ENCODE measurements at regions not wholly inside any gene's neighbourhood (a gene's known extent, or its start where the extent isn't known, plus 50 kb on each side); places are given as distances from the start of the nearest gene placed in this dataset.

- Histone ChIP-seq H3K4me3 (ENCODE audit: insufficient read depth in 1 of 2, low read depth in 1 of 2, low read length in 2 of 2) (no peak overlapping the region), H2AFZ (ENCODE audit: low read depth, low read length) (no peak overlapping the region), H3K36me3 (ENCODE audit: control insufficient read depth in 1 of 2, insufficient read depth in 2 of 2, low read depth in 1 of 2, low read length in 2 of 2) (no peaks in the 10 kb centered on the region), H3K79me1 (replicated peaks; ENCODE audit: low read length, poor library complexity, severe bottlenecking) (no peaks in the 10 kb centered on the region), H3K9ac (ENCODE audit: low read length) (no peak overlapping the region), H2AK5ac (ENCODE audit: low read length, severe bottlenecking) (no peak overlapping the region), H3K9me3 (ENCODE audit: control insufficient read depth, low read length) (no peaks in the 10 kb centered on the region), H3K14ac (ENCODE audit: low read length in 2 of 2) (no peak overlapping the region), H3K23ac (ENCODE audit: low read length in 2 of 2) (no peak overlapping the region), H4K8ac (ENCODE audit: low read length) (no peak overlapping the region), H2BK15ac (ENCODE audit: low read depth, poor library complexity, severe bottlenecking) (no peak overlapping the region), H2BK12ac (ENCODE audit: low read length in 2 of 2) (no peak overlapping the region), H3K27me3 (ENCODE audit: control insufficient read depth in 1 of 2, insufficient read depth in 1 of 2, low read length in 2 of 2) (no peaks in the 10 kb centered on the region), H3K4ac (ENCODE audit: low read depth in 1 of 2, low read length in 2 of 2) (no peak overlapping the region), H3K4me1 (ENCODE audit: control insufficient read depth, insufficient read depth, low read depth, low read length) (no peaks in the 10 kb centered on the region), H3K18ac (ENCODE audit: low read depth in 1 of 2, low read length in 2 of 2) (no peak overlapping the region), H3K4me2 (ENCODE audit: low read length, poor library complexity, severe bottlenecking) (no peak overlapping the region), H4K91ac (ENCODE audit: low read length) (no peak overlapping the region), H2BK5ac (ENCODE audit: low read depth, low read length, poor library complexity, severe bottlenecking) (no peak overlapping the region), H2BK120ac (ENCODE audit: low read depth, low read length) (no peak overlapping the region), H3K27ac (ENCODE audit: low read length, poor library complexity, severe bottlenecking) (no peak overlapping the region)
- DNase-seq: no peak
- WGBS: no CpG with 5 or more reads among the region's 1 CpG
These were observed 71.0 kb downstream of the SEM1 start for GRCh38 chr7:96638669-96639068.

DNA sequence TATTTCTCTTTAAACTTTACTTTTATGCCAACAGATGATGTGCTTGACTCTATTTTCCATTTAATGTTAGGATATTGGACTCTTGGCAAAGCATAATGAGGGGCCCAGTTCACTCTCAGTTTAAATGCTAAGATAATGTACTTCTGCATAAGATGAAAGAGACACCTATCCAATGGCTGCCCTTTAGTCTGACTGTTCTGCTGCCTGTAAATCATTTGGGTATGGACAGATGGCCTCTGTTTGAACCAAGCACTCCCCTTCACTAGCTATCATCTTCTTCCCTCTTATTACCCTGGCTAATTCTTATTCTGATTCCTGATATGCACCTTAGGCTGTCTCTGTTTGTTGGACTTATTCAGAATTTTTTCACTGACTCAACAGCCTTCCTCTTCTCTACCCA lies 72.1 kb downstream of the SEM1 start:
- no peak overlapping the region for H2BK15ac ChIP-seq (ENCODE audit: low read depth, poor library complexity, severe bottlenecking)
- H2BK5ac ChIP-seq (ENCODE audit: low read depth, low read length, poor library complexity, severe bottlenecking): no peak overlapping the region
- no peak overlapping the region for H2BK120ac ChIP-seq (ENCODE audit: low read depth, low read length)
- no peak overlapping the region for H3K18ac ChIP-seq (ENCODE audit: low read depth in 1 of 2, low read length in 2 of 2)
- H3K9me3 ChIP-seq (ENCODE audit: control insufficient read depth, low read length): no peaks in the 10 kb centered on the region
- no peak overlapping the region for H4K8ac ChIP-seq (ENCODE audit: low read length)
- no peaks in the 10 kb centered on the region for H3K36me3 ChIP-seq (ENCODE audit: control insufficient read depth in 1 of 2, insufficient read depth in 2 of 2, low read depth in 1 of 2, low read length in 2 of 2)
- no peak overlapping the region for H3K4ac ChIP-seq (ENCODE audit: low read depth in 1 of 2, low read length in 2 of 2)
- no peak overlapping the region for H2AK5ac ChIP-seq (ENCODE audit: low read length, severe bottlenecking)
- no peak overlapping the region for H3K23ac ChIP-seq (ENCODE audit: low read length in 2 of 2)
- H2BK12ac ChIP-seq (ENCODE audit: low read length in 2 of 2): no peak overlapping the region
- no peak overlapping the region for H3K9ac ChIP-seq (ENCODE audit: low read length)
- H3K27ac ChIP-seq (ENCODE audit: low read length, poor library complexity, severe bottlenecking): no peak overlapping the region
- H2AFZ ChIP-seq (ENCODE audit: low read depth, low read length): no peak overlapping the region
- H3K27me3 ChIP-seq (ENCODE audit: control insufficient read depth in 1 of 2, insufficient read depth in 1 of 2, low read length in 2 of 2): no peaks in the 10 kb centered on the region
- no peaks in the 10 kb centered on the region for H3K4me1 ChIP-seq (ENCODE audit: control insufficient read depth, insufficient read depth, low read depth, low read length)
- H3K4me3 ChIP-seq (ENCODE audit: insufficient read depth in 1 of 2, low read depth in 1 of 2, low read length in 2 of 2): no peak overlapping the region
- no peak overlapping the region for H3K4me2 ChIP-seq (ENCODE audit: low read length, poor library complexity, severe bottlenecking)
- no peak for DNase-seq
- no peak overlapping the region for H4K91ac ChIP-seq (ENCODE audit: low read length)
- H3K14ac ChIP-seq (ENCODE audit: low read length in 2 of 2): no peak overlapping the region
- no peaks in the 10 kb centered on the region for H3K79me1 ChIP-seq (replicated peaks; ENCODE audit: low read length, poor library complexity, severe bottlenecking)

DNA sequence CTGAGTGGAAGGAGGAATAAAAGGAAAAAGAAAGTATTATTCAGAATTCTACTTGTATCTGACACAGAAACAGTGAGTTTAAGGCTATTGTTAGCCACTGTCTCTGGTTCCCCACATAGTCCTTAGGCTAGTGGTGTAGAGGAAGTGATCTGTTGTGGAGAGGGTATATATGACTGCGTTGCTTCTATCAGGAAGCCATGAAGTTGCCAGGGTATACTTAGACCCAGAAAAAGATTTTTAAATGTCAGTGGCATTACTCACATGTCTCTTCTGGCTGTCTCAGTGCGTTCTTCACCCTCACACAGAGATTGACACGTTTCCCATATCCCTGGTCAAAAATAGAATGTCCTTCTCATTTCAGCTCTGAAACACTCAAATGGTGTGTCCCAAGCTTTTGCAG lies 72.7 kb downstream of the SEM1 start:
- H3K27ac ChIP-seq (ENCODE audit: low read length, poor library complexity, severe bottlenecking): no peak overlapping the region
- no peaks in the 10 kb centered on the region for H3K4me1 ChIP-seq (ENCODE audit: control insufficient read depth, insufficient read depth, low read depth, low read length)
- no peaks in the 10 kb centered on the region for H3K27me3 ChIP-seq (ENCODE audit: control insufficient read depth in 1 of 2, insufficient read depth in 1 of 2, low read length in 2 of 2)
- H3K4ac ChIP-seq (ENCODE audit: low read depth in 1 of 2, low read length in 2 of 2): no peak overlapping the region
- no peak overlapping the region for H3K18ac ChIP-seq (ENCODE audit: low read depth in 1 of 2, low read length in 2 of 2)
- no peak overlapping the region for H2AFZ ChIP-seq (ENCODE audit: low read depth, low read length)
- no peak for DNase-seq
- no peak overlapping the region for H4K8ac ChIP-seq (ENCODE audit: low read length)
- H2BK12ac ChIP-seq (ENCODE audit: low read length in 2 of 2): no peak overlapping the region
- no peak overlapping the region for H3K23ac ChIP-seq (ENCODE audit: low read length in 2 of 2)
- 60% methylated on average over 3 of the region's 3 CpGs for WGBS
- H3K9me3 ChIP-seq (ENCODE audit: control insufficient read depth, low read length): no peaks in the 10 kb centered on the region
- no peak overlapping the region for H2AK5ac ChIP-seq (ENCODE audit: low read length, severe bottlenecking)
- H2BK5ac ChIP-seq (ENCODE audit: low read depth, low read length, poor library complexity, severe bottlenecking): no peak overlapping the region
- no peak overlapping the region for H2BK15ac ChIP-seq (ENCODE audit: low read depth, poor library complexity, severe bottlenecking)
- H3K4me3 ChIP-seq (ENCODE audit: insufficient read depth in 1 of 2, low read depth in 1 of 2, low read length in 2 of 2): no peak overlapping the region
- H3K36me3 ChIP-seq (ENCODE audit: control insufficient read depth in 1 of 2, insufficient read depth in 2 of 2, low read depth in 1 of 2, low read length in 2 of 2): no peaks in the 10 kb centered on the region
- no peak overlapping the region for H3K9ac ChIP-seq (ENCODE audit: low read length)
- no peak overlapping the region for H3K14ac ChIP-seq (ENCODE audit: low read length in 2 of 2)
- no peaks in the 10 kb centered on the region for H3K79me1 ChIP-seq (replicated peaks; ENCODE audit: low read length, poor library complexity, severe bottlenecking)
- no peak overlapping the region for H3K4me2 ChIP-seq (ENCODE audit: low read length, poor library complexity, severe bottlenecking)
- H4K91ac ChIP-seq (ENCODE audit: low read length): no peak overlapping the region
- no peak overlapping the region for H2BK120ac ChIP-seq (ENCODE audit: low read depth, low read length)

GRCh38 chr7:96636342-96636860 lies 73.2 kb downstream of the SEM1 start:
- H3K79me1 ChIP-seq (replicated peaks; ENCODE audit: low read length, poor library complexity, severe bottlenecking): no peaks in the 10 kb centered on the region
- H3K4me2 ChIP-seq (ENCODE audit: low read length, poor library complexity, severe bottlenecking): no peak overlapping the region
- H3K14ac ChIP-seq (ENCODE audit: low read length in 2 of 2): no peak overlapping the region
- H3K36me3 ChIP-seq (ENCODE audit: control insufficient read depth in 1 of 2, insufficient read depth in 2 of 2, low read depth in 1 of 2, low read length in 2 of 2): no peaks in the 10 kb centered on the region
- no peak overlapping the region for H3K23ac ChIP-seq (ENCODE audit: low read length in 2 of 2)
- H3K4ac ChIP-seq (ENCODE audit: low read depth in 1 of 2, low read length in 2 of 2): no peak overlapping the region
- no peak overlapping the region for H4K91ac ChIP-seq (ENCODE audit: low read length)
- H3K27me3 ChIP-seq (ENCODE audit: control insufficient read depth in 1 of 2, insufficient read depth in 1 of 2, low read length in 2 of 2): no peaks in the 10 kb centered on the region
- H2BK15ac ChIP-seq (ENCODE audit: low read depth, poor library complexity, severe bottlenecking): no peak overlapping the region
- H2AK5ac ChIP-seq (ENCODE audit: low read length, severe bottlenecking): no peak overlapping the region
- no peak overlapping the region for H2BK5ac ChIP-seq (ENCODE audit: low read depth, low read length, poor library complexity, severe bottlenecking)
- no peak overlapping the region for H3K4me3 ChIP-seq (ENCODE audit: insufficient read depth in 1 of 2, low read depth in 1 of 2, low read length in 2 of 2)
- 44% methylated on average over 1 of the region's 1 CpG for WGBS
- no peak overlapping the region for H4K8ac ChIP-seq (ENCODE audit: low read length)
- H2BK12ac ChIP-seq (ENCODE audit: low read length in 2 of 2): no peak overlapping the region
- no peak overlapping the region for H3K9ac ChIP-seq (ENCODE audit: low read length)
- H2AFZ ChIP-seq (ENCODE audit: low read depth, low read length): no peak overlapping the region
- DNase-seq: no peak
- H3K9me3 ChIP-seq (ENCODE audit: control insufficient read depth, low read length): no peaks in the 10 kb centered on the region
- H3K18ac ChIP-seq (ENCODE audit: low read depth in 1 of 2, low read length in 2 of 2): no peak overlapping the region
- H3K27ac ChIP-seq (ENCODE audit: low read length, poor library complexity, severe bottlenecking): no peak overlapping the region
- H3K4me1 ChIP-seq (ENCODE audit: control insufficient read depth, insufficient read depth, low read depth, low read length): no peaks in the 10 kb centered on the region
- no peak overlapping the region for H2BK120ac ChIP-seq (ENCODE audit: low read depth, low read length)
